Gastroesophageal sphincter (tissue), 3 donors: ENCODE measurements at regions not wholly inside any gene's neighbourhood (a gene's known extent, or its start where the extent isn't known, plus 50 kb on each side); places are given as distances from the start of the nearest gene placed in this dataset.

Experiments used
- POLR2A ChIP-seq, 2 donors: fragments of 450-650 bp; IDR thresholded peaks; one replicate each; pipeline ENCODE4 v1.6.1; 2017; ENCODE audit warnings: antibody characterized with exemption in 2 of 2, mild to moderate bottlenecking in 2 of 2, moderate library complexity in 1 of 2
- TF ChIP-seq, protein P1 (sequence below), 4 experiments: fragments of 200-600 bp in 2 of 4; fragments of 450-650 bp in 2 of 4; sonication (generic) in 1 of 4; IDR thresholded peaks; one replicate each; pipeline ENCODE4 v1.5.1; 2017 to 2019; ENCODE audit warnings: antibody characterized with exemption in 4 of 4, mild to moderate bottlenecking in 2 of 4, moderate library complexity in 2 of 4

DNA sequence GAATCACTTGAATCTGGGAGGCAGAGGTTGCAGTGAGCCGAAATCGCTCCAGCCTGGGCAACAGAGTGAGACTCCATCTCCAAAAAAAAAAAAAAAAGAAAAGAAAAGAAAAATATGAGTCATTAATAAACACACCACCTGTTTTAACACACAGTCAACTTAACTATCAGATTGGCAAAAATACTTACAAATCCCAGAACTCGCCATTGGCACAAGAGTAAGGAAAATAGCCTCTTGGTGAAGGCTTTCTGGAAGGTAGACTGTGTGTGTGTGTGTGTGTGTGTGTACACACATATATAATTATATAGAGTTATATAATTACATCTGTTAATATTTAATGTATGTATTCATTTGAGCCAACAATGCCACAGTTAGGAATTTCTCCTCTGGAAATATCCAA lies 63.7 kb upstream of the UXS1 start:
- TF ChIP-seq, protein P1, sequence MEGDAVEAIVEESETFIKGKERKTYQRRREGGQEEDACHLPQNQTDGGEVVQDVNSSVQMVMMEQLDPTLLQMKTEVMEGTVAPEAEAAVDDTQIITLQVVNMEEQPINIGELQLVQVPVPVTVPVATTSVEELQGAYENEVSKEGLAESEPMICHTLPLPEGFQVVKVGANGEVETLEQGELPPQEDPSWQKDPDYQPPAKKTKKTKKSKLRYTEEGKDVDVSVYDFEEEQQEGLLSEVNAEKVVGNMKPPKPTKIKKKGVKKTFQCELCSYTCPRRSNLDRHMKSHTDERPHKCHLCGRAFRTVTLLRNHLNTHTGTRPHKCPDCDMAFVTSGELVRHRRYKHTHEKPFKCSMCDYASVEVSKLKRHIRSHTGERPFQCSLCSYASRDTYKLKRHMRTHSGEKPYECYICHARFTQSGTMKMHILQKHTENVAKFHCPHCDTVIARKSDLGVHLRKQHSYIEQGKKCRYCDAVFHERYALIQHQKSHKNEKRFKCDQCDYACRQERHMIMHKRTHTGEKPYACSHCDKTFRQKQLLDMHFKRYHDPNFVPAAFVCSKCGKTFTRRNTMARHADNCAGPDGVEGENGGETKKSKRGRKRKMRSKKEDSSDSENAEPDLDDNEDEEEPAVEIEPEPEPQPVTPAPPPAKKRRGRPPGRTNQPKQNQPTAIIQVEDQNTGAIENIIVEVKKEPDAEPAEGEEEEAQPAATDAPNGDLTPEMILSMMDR (IDR thresholded peaks at IDR 0.05), result no peak
- no peak for TF ChIP-seq POLR2A (IDR thresholded peaks at IDR 0.05)
